Neutrophil (primary cell): ENCODE measurements at regions not wholly inside any gene's neighbourhood (a gene's known extent, or its start where the extent isn't known, plus 50 kb on each side); places are given as distances from the start of the nearest gene placed in this dataset.

Experiments used
- H3K27ac ChIP-seq: fragments of 200-600 bp; sonication (generic); 2 replicates; pipeline ENCODE4 v1.5.1; 2016; ENCODE audit warnings: mild to moderate bottlenecking, moderate library complexity
- H3K27me3 ChIP-seq: fragments of 200-600 bp; sonication (generic); 2 replicates; pipeline ENCODE4 v1.6.0; 2016; ENCODE audit warnings: mild to moderate bottlenecking
- H3K36me3 ChIP-seq: fragments of 200-600 bp; sonication (generic); 2 replicates; pipeline ENCODE4 v1.5.1; 2017
- H3K4me1 ChIP-seq, 2 experiments: fragments of 200-600 bp in 1 of 2; sonication (generic) in 1 of 2; 1 replicate in 1 of 2; 2 replicates in 1 of 2; pipeline versions ENCODE4 v1.5.1 to v1.6.1; 2013 to 2016; ENCODE audit warnings: low read depth in 1 of 2, low read length in 1 of 2, mild to moderate bottlenecking in 1 of 2, moderate library complexity in 1 of 2; ENCODE audit not compliant: control insufficient read depth in 1 of 2, insufficient read depth in 1 of 2
- H3K4me3 ChIP-seq, 2 experiments: fragments of 200-600 bp in 1 of 2; sonication (generic) in 1 of 2; 1 replicate in 1 of 2; 2 replicates in 1 of 2; pipeline ENCODE4 v1.5.1; 2013 to 2016; ENCODE audit warnings: low read depth in 1 of 2, low read length in 1 of 2, mild to moderate bottlenecking in 1 of 2, moderate library complexity in 1 of 2
- H3K9me3 ChIP-seq: fragments of 200-600 bp; sonication (generic); 2 replicates; pipeline ENCODE4 v1.5.1; 2016
- TF ChIP-seq, protein P1 (sequence below): fragments of 200-600 bp; sonication (generic); IDR thresholded peaks from 2 replicates; pipeline ENCODE4 v1.5.1; 2016; ENCODE audit warnings: antibody characterized with exemption

DNA sequence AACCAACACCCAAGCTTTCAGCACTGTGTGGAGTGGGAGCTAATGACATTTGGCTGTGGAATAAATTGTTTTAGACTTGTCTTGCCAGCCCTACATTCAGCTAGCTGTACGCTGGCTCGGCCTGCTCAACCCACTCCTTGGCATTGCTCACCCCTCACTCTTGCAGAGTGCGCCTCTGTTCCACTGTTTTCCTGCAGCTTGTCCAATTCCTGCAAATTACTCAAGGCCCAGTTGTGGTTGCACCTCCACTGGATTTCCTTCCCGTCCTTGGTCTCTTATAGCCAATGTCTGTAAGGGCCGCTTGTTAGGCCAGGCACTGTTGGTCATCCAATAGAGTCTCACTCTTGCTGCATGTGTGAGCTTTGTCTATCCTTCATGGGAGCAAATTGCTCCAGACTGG is 55.5 kb upstream of the ADRA1D start:
- no peak overlapping the region for H3K27ac ChIP-seq
- no peaks in the 10 kb centered on the region for H3K9me3 ChIP-seq
- H3K4me3 ChIP-seq: no peak overlapping the region
- H3K27me3 ChIP-seq: no peaks in the 10 kb centered on the region
- TF ChIP-seq, protein P1, sequence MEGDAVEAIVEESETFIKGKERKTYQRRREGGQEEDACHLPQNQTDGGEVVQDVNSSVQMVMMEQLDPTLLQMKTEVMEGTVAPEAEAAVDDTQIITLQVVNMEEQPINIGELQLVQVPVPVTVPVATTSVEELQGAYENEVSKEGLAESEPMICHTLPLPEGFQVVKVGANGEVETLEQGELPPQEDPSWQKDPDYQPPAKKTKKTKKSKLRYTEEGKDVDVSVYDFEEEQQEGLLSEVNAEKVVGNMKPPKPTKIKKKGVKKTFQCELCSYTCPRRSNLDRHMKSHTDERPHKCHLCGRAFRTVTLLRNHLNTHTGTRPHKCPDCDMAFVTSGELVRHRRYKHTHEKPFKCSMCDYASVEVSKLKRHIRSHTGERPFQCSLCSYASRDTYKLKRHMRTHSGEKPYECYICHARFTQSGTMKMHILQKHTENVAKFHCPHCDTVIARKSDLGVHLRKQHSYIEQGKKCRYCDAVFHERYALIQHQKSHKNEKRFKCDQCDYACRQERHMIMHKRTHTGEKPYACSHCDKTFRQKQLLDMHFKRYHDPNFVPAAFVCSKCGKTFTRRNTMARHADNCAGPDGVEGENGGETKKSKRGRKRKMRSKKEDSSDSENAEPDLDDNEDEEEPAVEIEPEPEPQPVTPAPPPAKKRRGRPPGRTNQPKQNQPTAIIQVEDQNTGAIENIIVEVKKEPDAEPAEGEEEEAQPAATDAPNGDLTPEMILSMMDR: no peak
- no peaks in the 10 kb centered on the region for H3K36me3 ChIP-seq
- no peaks in the 10 kb centered on the region for H3K4me1 ChIP-seq

GRCh38 chr20:4303136-4303535 is 54.0 kb upstream of the ADRA1D start:
- Histone ChIP-seq H3K9me3 (no peaks in the 10 kb centered on the region), H3K4me3 (no peak overlapping the region), H3K27ac (no peak overlapping the region), H3K36me3 (no peaks in the 10 kb centered on the region), H3K27me3 (no peaks in the 10 kb centered on the region), H3K4me1 (no peaks in the 10 kb centered on the region)
- TF ChIP-seq, protein P1: no peak

DNA sequence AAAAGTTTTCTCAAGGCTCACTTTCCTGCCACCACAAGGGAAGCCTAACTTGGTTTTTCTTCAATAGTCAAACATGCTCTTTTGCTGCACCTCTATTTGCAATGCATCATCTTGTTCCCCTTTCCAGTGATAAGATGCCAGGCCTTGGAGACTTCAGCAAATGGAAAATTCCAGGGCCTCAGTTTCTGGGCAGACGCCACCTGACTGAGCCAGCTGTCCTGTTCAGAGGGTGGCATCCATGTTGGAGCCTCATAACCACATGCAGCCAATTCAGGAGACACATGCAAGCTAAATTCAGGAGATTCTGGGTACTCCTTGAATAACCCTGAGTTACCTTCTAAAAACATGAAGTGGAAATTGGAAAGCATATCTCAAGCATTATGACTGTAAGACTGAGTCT is 51.8 kb upstream of the ADRA1D start:
- Histone ChIP-seq H3K4me3 (no peak overlapping the region), H3K4me1 (peaks cover 4 to 6% of the 10 kb centered on the region in 2 experiments), H3K36me3 (no peaks in the 10 kb centered on the region), H3K27me3 (no peaks in the 10 kb centered on the region), H3K9me3 (no peaks in the 10 kb centered on the region), H3K27ac (no peak overlapping the region)
- TF ChIP-seq, protein P1: no peak

DNA sequence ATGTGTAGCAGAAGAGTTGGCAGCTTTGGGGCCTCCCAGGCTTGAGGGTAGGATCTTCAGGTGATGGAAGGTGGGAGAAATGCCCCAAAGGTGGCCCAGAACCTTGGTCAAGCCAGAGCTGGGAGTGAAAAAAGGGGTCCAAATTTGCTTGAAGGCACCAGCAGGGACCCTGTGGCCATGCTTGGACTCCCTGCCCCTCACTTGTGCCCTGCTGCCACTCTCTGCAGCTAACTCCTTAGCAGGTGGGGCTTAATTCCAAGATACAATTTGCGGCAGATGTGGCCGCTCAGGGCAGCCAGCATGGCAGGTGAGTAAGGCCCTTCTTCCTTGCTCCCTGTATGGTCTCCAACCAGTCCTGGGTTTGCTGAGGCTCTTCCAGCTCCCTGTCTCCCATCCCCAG is 51.3 kb upstream of the ADRA1D start:
- H3K4me1 ChIP-seq: peaks cover 4 to 6% of the 10 kb centered on the region in 2 experiments
- H3K36me3 ChIP-seq: no peaks in the 10 kb centered on the region
- H3K9me3 ChIP-seq: no peaks in the 10 kb centered on the region
- H3K4me3 ChIP-seq: no peak overlapping the region
- H3K27ac ChIP-seq: no peak overlapping the region
- H3K27me3 ChIP-seq: no peaks in the 10 kb centered on the region
- TF ChIP-seq, protein P1: no peak

GRCh38 chr20:4299773-4300172 is 50.7 kb upstream of the ADRA1D start:
- Histone ChIP-seq H3K27ac (no peak overlapping the region), H3K9me3 (no peaks in the 10 kb centered on the region), H3K4me3 (no peak overlapping the region), H3K4me1 (peaks cover 4 to 6% of the 10 kb centered on the region in 2 experiments), H3K27me3 (no peaks in the 10 kb centered on the region), H3K36me3 (no peaks in the 10 kb centered on the region)
- TF ChIP-seq, protein P1: no peak

DNA sequence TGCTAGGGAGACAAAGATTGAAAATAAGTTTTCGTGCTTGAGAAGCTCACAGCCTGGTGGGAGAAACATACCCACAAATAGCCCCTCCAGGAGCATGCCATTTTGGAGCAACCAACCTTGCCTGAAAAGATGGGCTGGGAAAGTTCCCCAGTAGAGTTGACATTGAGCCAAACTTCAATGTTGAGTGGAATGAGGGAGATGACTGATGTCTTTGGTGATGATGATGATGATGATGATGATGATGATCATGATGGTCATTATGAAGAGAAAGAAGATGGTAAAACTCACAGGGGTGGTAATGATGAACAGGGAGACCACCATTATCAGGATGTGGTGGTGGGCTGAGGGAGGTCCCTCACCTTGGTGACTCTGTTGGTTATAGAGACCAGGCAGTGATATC is 50.1 kb upstream of the ADRA1D start:
- TF ChIP-seq, protein P1: no peak
- no peak overlapping the region for H3K27ac ChIP-seq

More for the DNA sequence above, 50.1 kb upstream of the ADRA1D start:
- Histone ChIP-seq H3K36me3 (no peaks in the 10 kb centered on the region), H3K9me3 (no peaks in the 10 kb centered on the region), H3K4me3 (no peak overlapping the region), H3K4me1 (peaks cover 4 to 6% of the 10 kb centered on the region in 2 experiments), H3K27me3 (no peaks in the 10 kb centered on the region)
